WTC11 (cell line): ENCODE measurements at regions not wholly inside any gene's neighbourhood (a gene's known extent, or its start where the extent isn't known, plus 50 kb on each side); places are given as distances from the start of the nearest gene placed in this dataset.

Source experiments
- ATAC-seq: fragments of 200-7000 bp; cut with Tn5 transposase; 2 replicates; pipeline ENCODE4 v1.10.0; 2021; ENCODE audit warnings: mild to moderate bottlenecking, moderate library complexity
- CTCF ChIA-PET: fragments of 300-600 bp; sonication (Branson Sonifier 250); formaldehyde crosslinking; loops from one replicate; lab custom pipeline; 2021; ENCODE audit warnings: antibody characterized with exemption; lab: Charles Lee
- POLR2A ChIA-PET: fragments of 350-600 bp; sonication (Branson Sonifier 250); formaldehyde crosslinking; loops from one replicate; lab custom pipeline; 2021; ENCODE audit warnings: antibody characterized with exemption; lab: Charles Lee
- DNase-seq: peaks from one replicate; pipeline ENCODE4 v3.0.0; 2021; ENCODE audit warnings: low spot score
- H3K27ac Mint-ChIP-seq: 2 replicates; pipeline ENCODE4 v1.8.0; 2021; ENCODE audit warnings: mixed read lengths
- H3K27me3 Mint-ChIP-seq: 2 replicates; pipeline ENCODE4 v1.8.0; 2021; ENCODE audit warnings: low read depth, mild to moderate bottlenecking, moderate library complexity, mixed read lengths
- H3K36me3 Mint-ChIP-seq: 2 replicates; pipeline ENCODE4 v1.8.0; 2021; ENCODE audit warnings: mixed read lengths
- H3K4me1 Mint-ChIP-seq: 2 replicates; pipeline ENCODE4 v1.8.0; 2022; ENCODE audit warnings: mixed read lengths
- H3K4me3 Mint-ChIP-seq: 2 replicates; pipeline ENCODE4 v1.8.0; 2021; ENCODE audit warnings: mild to moderate bottlenecking, moderate library complexity, mixed read lengths
- H3K9me3 Mint-ChIP-seq: 2 replicates; pipeline ENCODE4 v1.8.0; 2021; ENCODE audit warnings: mixed read lengths
- CDX4 ChIP-seq: fragments of 250-450 bp; sonication (Bioruptor Pico); IDR thresholded peaks from 2 replicates; pipeline ENCODE4 v1.9.0; 2021; ENCODE audit warnings: moderate library complexity, mild to moderate bottlenecking, inconsistent platforms, borderline replicate concordance
- ELF4 ChIP-seq: sonication (generic); formaldehyde crosslinking; IDR thresholded peaks from 2 replicates; pipeline ENCODE4 v1.8.1; 2022; ENCODE audit warnings: low read depth, mild to moderate bottlenecking, moderate library complexity, missing genetic modification reagents
- FOXK1 ChIP-seq: sonication (generic); formaldehyde crosslinking; IDR thresholded peaks from 2 replicates; pipeline ENCODE4 v1.8.0; 2022; ENCODE audit warnings: mild to moderate bottlenecking, moderate library complexity, missing genetic modification reagents
- IRF2 ChIP-seq: sonication (generic); formaldehyde crosslinking; IDR thresholded peaks from 2 replicates; pipeline ENCODE4 v1.8.0; 2022; ENCODE audit warnings: low read depth, missing genetic modification reagents, borderline replicate concordance
- KAT7 ChIP-seq: sonication (generic); formaldehyde crosslinking; IDR thresholded peaks from 2 replicates; pipeline ENCODE4 v1.8.1; 2023; ENCODE audit warnings: missing genetic modification reagents, mild to moderate bottlenecking, borderline replicate concordance
- NFATC4 ChIP-seq: fragments of 250-450 bp; sonication (Bioruptor Pico); IDR thresholded peaks from 2 replicates; pipeline ENCODE4 v1.9.0; 2021; ENCODE audit warnings: mild to moderate bottlenecking
- NR1H2 ChIP-seq: sonication (generic); formaldehyde crosslinking; IDR thresholded peaks from 2 replicates; pipeline ENCODE4 v1.9.0; 2021; ENCODE audit warnings: mild to moderate bottlenecking, moderate library complexity, missing genetic modification reagents
- NR2C2 ChIP-seq: sonication (generic); formaldehyde crosslinking; IDR thresholded peaks from 2 replicates; pipeline ENCODE4 v1.8.0; 2022; ENCODE audit warnings: mild to moderate bottlenecking, missing genetic modification reagents
- OVOL2 ChIP-seq: fragments of 250-450 bp; sonication (Bioruptor Pico); IDR thresholded peaks from 2 replicates; pipeline ENCODE4 v1.9.0; 2021; ENCODE audit warnings: mild to moderate bottlenecking, borderline replicate concordance
- RORB ChIP-seq: fragments of 250-450 bp; sonication (Bioruptor Pico); IDR thresholded peaks from 2 replicates; pipeline ENCODE4 v1.9.0; 2021; ENCODE audit warnings: mild to moderate bottlenecking
- SOX15 ChIP-seq: fragments of 250-450 bp; sonication (Bioruptor Pico); IDR thresholded peaks from 2 replicates; pipeline ENCODE4 v1.9.0; 2021; ENCODE audit warnings: mild to moderate bottlenecking
- TEAD4 ChIP-seq: sonication (generic); formaldehyde crosslinking; IDR thresholded peaks from 2 replicates; pipeline ENCODE4 v1.8.0; 2022; ENCODE audit warnings: mild to moderate bottlenecking, missing genetic modification reagents
- ZNF219 ChIP-seq: sonication (generic); formaldehyde crosslinking; IDR thresholded peaks from 2 replicates; pipeline ENCODE4 v1.8.0; 2023; ENCODE audit warnings: missing genetic modification reagents, mild to moderate bottlenecking, borderline replicate concordance
- ZNF317 ChIP-seq: sonication (generic); formaldehyde crosslinking; IDR thresholded peaks from 2 replicates; pipeline ENCODE4 v1.8.1; 2023; ENCODE audit warnings: low read depth, mild to moderate bottlenecking, moderate library complexity, missing genetic modification reagents, borderline replicate concordance
- ZNF425 ChIP-seq: fragments of 250-450 bp; sonication (Bioruptor Pico); conservative IDR thresholded peaks from 2 replicates; pipeline ENCODE4 v1.9.0; 2021; ENCODE audit warnings: mild to moderate bottlenecking
- TF ChIP-seq, protein P1 (sequence below): fragments of 250-450 bp; sonication (Bioruptor Pico); IDR thresholded peaks from 2 replicates; pipeline ENCODE4 v1.9.0; 2021; ENCODE audit warnings: mild to moderate bottlenecking
- TF ChIP-seq, protein P2 (sequence below): sonication (generic); formaldehyde crosslinking; IDR thresholded peaks from 2 replicates; pipeline ENCODE4 v1.8.1; 2022; ENCODE audit warnings: mild to moderate bottlenecking, missing genetic modification reagents, moderate library complexity, borderline replicate concordance
- TF ChIP-seq, protein P3 (sequence below): sonication (generic); formaldehyde crosslinking; conservative IDR thresholded peaks from 2 replicates; pipeline ENCODE4 v1.8.1; 2022; ENCODE audit warnings: mild to moderate bottlenecking, missing genetic modification reagents
- TF ChIP-seq, protein P4 (sequence below): sonication (generic); formaldehyde crosslinking; IDR thresholded peaks from 2 replicates; pipeline ENCODE4 v1.8.1; 2022; ENCODE audit warnings: low read depth, missing genetic modification reagents, borderline replicate concordance

GRCh38 chr17:68179236-68179925 lies 68.5 kb upstream of the AMZ2 start (continued):
- no peak for TF ChIP-seq ZNF425 (CRISPR knock-in tag)

- H3K27ac Mint-ChIP-seq = no peak overlapping the region
- no peaks in the 10 kb centered on the region for H3K36me3 Mint-ChIP-seq
- no peaks in the 10 kb centered on the region; the same call in 1 of the 2 replicates for H3K27me3 Mint-ChIP-seq
- no peak overlapping the region for H3K4me3 Mint-ChIP-seq
- no peaks in the 10 kb centered on the region for H3K9me3 Mint-ChIP-seq
- no peak for TF ChIP-seq ZNF425 (CRISPR knock-in tag)
- TF ChIP-seq ZNF219 (CRISPR knock-in tag) = no peak
- TF ChIP-seq, protein P1, sequence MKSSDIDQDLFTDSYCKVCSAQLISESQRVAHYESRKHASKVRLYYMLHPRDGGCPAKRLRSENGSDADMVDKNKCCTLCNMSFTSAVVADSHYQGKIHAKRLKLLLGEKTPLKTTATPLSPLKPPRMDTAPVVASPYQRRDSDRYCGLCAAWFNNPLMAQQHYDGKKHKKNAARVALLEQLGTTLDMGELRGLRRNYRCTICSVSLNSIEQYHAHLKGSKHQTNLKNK (CRISPR knock-in tag) = no peak
- TF ChIP-seq CDX4 = no peak
- TF ChIP-seq NFATC4 = no peak
- TF ChIP-seq OVOL2 = no peak
- no peak for TF ChIP-seq FOXK1 (CRISPR knock-in tag)
- TF ChIP-seq ZNF317 (CRISPR knock-in tag) = no peak
- no peak for TF ChIP-seq KAT7
- no peak for TF ChIP-seq RORB (CRISPR knock-in tag)
- TF ChIP-seq TEAD4 (CRISPR knock-in tag) = no peak
- TF ChIP-seq, protein P2, sequence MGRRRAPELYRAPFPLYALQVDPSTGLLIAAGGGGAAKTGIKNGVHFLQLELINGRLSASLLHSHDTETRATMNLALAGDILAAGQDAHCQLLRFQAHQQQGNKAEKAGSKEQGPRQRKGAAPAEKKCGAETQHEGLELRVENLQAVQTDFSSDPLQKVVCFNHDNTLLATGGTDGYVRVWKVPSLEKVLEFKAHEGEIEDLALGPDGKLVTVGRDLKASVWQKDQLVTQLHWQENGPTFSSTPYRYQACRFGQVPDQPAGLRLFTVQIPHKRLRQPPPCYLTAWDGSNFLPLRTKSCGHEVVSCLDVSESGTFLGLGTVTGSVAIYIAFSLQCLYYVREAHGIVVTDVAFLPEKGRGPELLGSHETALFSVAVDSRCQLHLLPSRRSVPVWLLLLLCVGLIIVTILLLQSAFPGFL (CRISPR knock-in tag) = no peak
- TF ChIP-seq, protein P3, sequence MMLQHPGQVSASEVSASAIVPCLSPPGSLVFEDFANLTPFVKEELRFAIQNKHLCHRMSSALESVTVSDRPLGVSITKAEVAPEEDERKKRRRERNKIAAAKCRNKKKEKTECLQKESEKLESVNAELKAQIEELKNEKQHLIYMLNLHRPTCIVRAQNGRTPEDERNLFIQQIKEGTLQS (CRISPR knock-in tag) = no peak
- TF ChIP-seq ELF4 = no peak
- no peak for TF ChIP-seq NR2C2 (CRISPR knock-in tag)
- TF ChIP-seq, protein P4, sequence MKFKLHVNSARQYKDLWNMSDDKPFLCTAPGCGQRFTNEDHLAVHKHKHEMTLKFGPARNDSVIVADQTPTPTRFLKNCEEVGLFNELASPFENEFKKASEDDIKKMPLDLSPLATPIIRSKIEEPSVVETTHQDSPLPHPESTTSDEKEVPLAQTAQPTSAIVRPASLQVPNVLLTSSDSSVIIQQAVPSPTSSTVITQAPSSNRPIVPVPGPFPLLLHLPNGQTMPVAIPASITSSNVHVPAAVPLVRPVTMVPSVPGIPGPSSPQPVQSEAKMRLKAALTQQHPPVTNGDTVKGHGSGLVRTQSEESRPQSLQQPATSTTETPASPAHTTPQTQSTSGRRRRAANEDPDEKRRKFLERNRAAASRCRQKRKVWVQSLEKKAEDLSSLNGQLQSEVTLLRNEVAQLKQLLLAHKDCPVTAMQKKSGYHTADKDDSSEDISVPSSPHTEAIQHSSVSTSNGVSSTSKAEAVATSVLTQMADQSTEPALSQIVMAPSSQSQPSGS = no peak
- TF ChIP-seq SOX15 (CRISPR knock-in tag) = no peak
- TF ChIP-seq IRF2 (CRISPR knock-in tag) = no peak
- no peak for TF ChIP-seq NR1H2
- peaks cover 13% of the 10 kb centered on the region for H3K4me1 Mint-ChIP-seq
- DNase-seq (no peak), ATAC-seq (no peak)
- ChIA-PET CTCF (interaction anchor here (0.7 to 4.4 kb wide), 4 partner anchors 17 to 219 kb away, joined by 3 to 33 read pairs (median 4); no protein-coding TSS in a partner anchor), POLR2A (no interaction called here)
Measured at GRCh38 chr17:68179926-68180285, 67.9 kb upstream of the AMZ2 start.
